Upper lobe of left lung (tissue), 4 donors: ENCODE measurements at regions not wholly inside any gene's neighbourhood (a gene's known extent, or its start where the extent isn't known, plus 50 kb on each side); places are given as distances from the start of the nearest gene placed in this dataset.

Experiments used
- CTCF ChIP-seq, 6 experiments: fragments of 450-650 bp in 4 of 6; fragments of 200-600 bp in 2 of 6; sonication (generic) in 2 of 6; IDR thresholded peaks; one replicate each; pipeline ENCODE4 v1.5.1; 2016 to 2019; ENCODE audit warnings: antibody characterized with exemption in 6 of 6
- EP300 ChIP-seq, 4 donors: sonication (generic); formaldehyde crosslinking; IDR thresholded peaks; one replicate each; pipeline ENCODE4 v1.5.1; 2017; ENCODE audit warnings: antibody characterized with exemption in 4 of 4, control low read depth in 2 of 4
- POLR2A ChIP-seq, 4 donors: fragments of 450-650 bp; IDR thresholded peaks; one replicate each; pipeline ENCODE4 v1.5.1; 2016 to 2017; ENCODE audit warnings: antibody characterized with exemption in 4 of 4, mild to moderate bottlenecking in 2 of 4
- POLR2AphosphoS5 ChIP-seq, 2 donors: sonication (generic); formaldehyde crosslinking; IDR thresholded peaks; one replicate each; pipeline ENCODE4 v1.5.1; 2017; ENCODE audit warnings: antibody characterized with exemption in 2 of 2

DNA sequence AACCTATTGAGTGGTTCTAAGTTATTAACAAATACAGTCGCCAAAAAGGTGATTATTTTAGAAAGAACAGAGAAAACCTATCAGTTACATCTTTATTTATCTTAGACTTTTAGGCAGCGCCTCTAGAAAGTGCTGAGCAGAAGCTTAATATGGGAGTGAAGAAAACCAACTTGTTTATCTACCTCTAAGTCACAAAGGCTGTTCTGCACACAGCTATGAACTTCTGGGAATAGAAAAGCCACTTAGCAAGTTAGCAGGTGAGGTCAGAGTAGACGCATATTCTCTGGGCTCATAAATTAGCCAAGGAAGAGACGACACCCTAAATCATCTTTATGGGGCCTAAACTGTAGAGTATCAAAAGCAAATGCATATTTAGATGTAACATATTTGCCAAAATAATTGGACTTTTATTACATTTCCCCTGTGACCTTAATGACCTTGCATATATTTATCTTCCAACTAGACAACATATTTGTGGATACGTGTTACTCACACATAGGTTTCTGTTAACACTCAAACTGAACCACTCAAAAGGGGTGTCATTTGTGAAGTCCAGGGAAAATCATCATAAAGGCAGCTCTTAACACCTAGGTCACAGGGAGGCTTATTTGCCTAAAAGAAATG, 267.1 kb downstream of the ADGB start:
- TF ChIP-seq EP300 (IDR thresholded peaks at IDR 0.05) = no peak
- TF ChIP-seq POLR2A (IDR thresholded peaks at IDR 0.05) = no peak
- no peak for TF ChIP-seq CTCF (IDR thresholded peaks at IDR 0.05)
- TF ChIP-seq POLR2AphosphoS5 (IDR thresholded peaks at IDR 0.05) = no peak
